HepG2 (cell line): ENCODE measurements at regions not wholly inside any gene's neighbourhood (a gene's known extent, or its start where the extent isn't known, plus 50 kb on each side); places are given as distances from the start of the nearest gene placed in this dataset.

Experiments
- GMEB1 ChIP-seq: sonication (generic); formaldehyde crosslinking; IDR thresholded peaks from 2 replicates; pipeline ENCODE4 v1.5.1; 2020; ENCODE audit warnings: missing genetic modification reagents, mild to moderate bottlenecking, borderline replicate concordance
- MZF1 ChIP-seq: sonication (generic); formaldehyde crosslinking; IDR thresholded peaks from 2 replicates; pipeline ENCODE4 v1.8.1; 2023; ENCODE audit warnings: mild to moderate bottlenecking, missing genetic modification reagents, borderline replicate concordance
- PCBP2 ChIP-seq: fragments of 200-400 bp; formaldehyde crosslinking; optimal IDR thresholded peaks from 2 replicates; pipeline ENCODE3; 2018; ENCODE audit warnings: low read length, low read depth; ENCODE audit not compliant: poor library complexity, severe bottlenecking
- PRDM10 ChIP-seq: sonication (generic); formaldehyde crosslinking; IDR thresholded peaks from 2 replicates; pipeline ENCODE4 v1.4.0; 2020; ENCODE audit warnings: low read depth, missing genetic modification reagents
- RERE ChIP-seq: IDR thresholded peaks from 2 replicates; pipeline ENCODE4 v1.6.1; 2016; ENCODE audit warnings: low read depth, missing genetic modification reagents, missing compliant biosample characterization
- SNAPC5 ChIP-seq: sonication (generic); formaldehyde crosslinking; IDR thresholded peaks from 2 replicates; pipeline ENCODE4 v1.8.1; 2023; ENCODE audit warnings: mild to moderate bottlenecking, missing genetic modification reagents, borderline replicate concordance
- THAP8 ChIP-seq: sonication (generic); formaldehyde crosslinking; IDR thresholded peaks from 2 replicates; pipeline ENCODE4 v1.5.1; 2020; ENCODE audit warnings: missing genetic modification reagents, mild to moderate bottlenecking, borderline replicate concordance
- ZBTB10 ChIP-seq: sonication (generic); formaldehyde crosslinking; IDR thresholded peaks from 2 replicates; pipeline ENCODE4 v1.4.0; 2020; ENCODE audit warnings: missing genetic modification reagents, borderline replicate concordance
- ZNF430 ChIP-seq: sonication (generic); formaldehyde crosslinking; IDR thresholded peaks from 2 replicates; pipeline ENCODE4 v1.9.0; 2021; ENCODE audit warnings: mild to moderate bottlenecking, missing genetic modification reagents
- ZNF549 ChIP-seq: sonication (generic); formaldehyde crosslinking; IDR thresholded peaks from 2 replicates; pipeline ENCODE4 v1.5.0; 2020; ENCODE audit warnings: missing genetic modification reagents
- ZNF841 ChIP-seq: sonication (generic); formaldehyde crosslinking; IDR thresholded peaks from 2 replicates; pipeline ENCODE4 v1.8.1; 2023; ENCODE audit warnings: missing genetic modification reagents, borderline replicate concordance

GRCh38 chr14:30450631-30451545 is 108.1 kb upstream of the G2E3 start (continued):
- no peak for TF ChIP-seq RERE (CRISPR knock-in tag)
- TF ChIP-seq THAP8 = no peak
- no peak for TF ChIP-seq GMEB1 (CRISPR knock-in tag)
- no peak for TF ChIP-seq ZNF430 (CRISPR knock-in tag)
- TF ChIP-seq ZNF549 (CRISPR knock-in tag) = no peak
- TF ChIP-seq PRDM10 (CRISPR knock-in tag) = no peak
- no peak for TF ChIP-seq MZF1
- TF ChIP-seq ZNF841 (CRISPR knock-in tag) = no peak
- TF ChIP-seq ZBTB10 (CRISPR knock-in tag) = no peak
- TF ChIP-seq PCBP2 = no peak
- no peak for TF ChIP-seq SNAPC5
